ENCODE measurements at regions not wholly inside any gene's neighbourhood (a gene's known extent, or its start where the extent isn't known, plus 50 kb on each side); places are given as distances from the start of the nearest gene placed in this dataset.

- TF ChIP-seq FOXA1 (IDR thresholded peaks at IDR 0.05) (no peak), FOXM1 (IDR thresholded peaks at IDR 0.05; ENCODE audit: borderline replicate concordance) (no peak), ARNT (IDR thresholded peaks at IDR 0.05) (no peak), HDGF (IDR thresholded peaks at IDR 0.05; ENCODE audit: borderline replicate concordance) (no peak), SP1 (IDR thresholded peaks at IDR 0.05) (no peak), ELF4 (IDR thresholded peaks at IDR 0.05) (no peak), FOXK2 (IDR thresholded peaks at IDR 0.05) (no peak), L3MBTL2 (conservative IDR thresholded peaks at IDR 0.05) (no peak), CTBP1 (IDR thresholded peaks at IDR 0.05; ENCODE audit: borderline replicate concordance) (no peak), BHLHE40 (IDR thresholded peaks at IDR 0.05; ENCODE audit: borderline replicate concordance) (no peak), NFRKB (IDR thresholded peaks at IDR 0.05) (no peak), PKNOX1 (IDR thresholded peaks at IDR 0.05) (no peak), TARDBP (IDR thresholded peaks at IDR 0.05) (no peak)
Measured at GRCh38 chrX:109186939-109187338, 294.9 kb downstream of the GUCY2F start.
